ENCODE measurements at regions not wholly inside any gene's neighbourhood (a gene's known extent, or its start where the extent isn't known, plus 50 kb on each side); places are given as distances from the start of the nearest gene placed in this dataset.
"Not testable (repeated sequence)": the region's sequence is repeated elsewhere in the genome, so short reads cannot be mapped to it uniquely, and the experiment has no call there.

- no peak overlapping the region for H2AFZ ChIP-seq
- DNase-seq = no peak
- in situ Hi-C loops (cut with MboI) = no loop called here
- no peaks in the 10 kb centered on the region for H3F3A ChIP-seq (ENCODE audit: insufficient read depth)
- H3K9me2 ChIP-seq (ENCODE audit: insufficient read depth) = no peaks in the 10 kb centered on the region
- WGBS, 2 experiments (ENCODE audit: low coverage in 1 of 2, low lambda C conversion rate in 2 of 2, missing lambda C conversion rate in 2 of 2) = 82 to 83% methylated on average over 5 of the region's 5 CpGs
- no peak for TF ChIP-seq EZH2 (IDR thresholded peaks at IDR 0.05; ENCODE audit: insufficient read depth, poor library complexity, severe bottlenecking)
- TF ChIP-seq EZH2phosphoT487 (IDR thresholded peaks at IDR 0.05; ENCODE audit: insufficient read depth, low read depth) = no peak
- no peaks in the 10 kb centered on the region for H4K20me1 ChIP-seq (ENCODE audit: insufficient read depth)
- H3K79me2 ChIP-seq (ENCODE audit: insufficient read depth) = no peaks in the 10 kb centered on the region
- H3K4me3 ChIP-seq = no peak overlapping the region
- no peak overlapping the region for H3K9ac ChIP-seq
- no peaks in the 10 kb centered on the region for H3K4me1 ChIP-seq (ENCODE audit: insufficient read depth)
- no peak overlapping the region for H3K4me2 ChIP-seq (ENCODE audit: unreplicated experiment)
- no peaks in the 10 kb centered on the region for H3K9me3 ChIP-seq (ENCODE audit: low read depth)
- no peaks in the 10 kb centered on the region for H3K36me3 ChIP-seq (ENCODE audit: low read depth)
- H3K27me3 ChIP-seq (replicated peaks; ENCODE audit: insufficient read depth) = no peaks in the 10 kb centered on the region
- H3K27ac ChIP-seq = no peak overlapping the region
Observed at GRCh38 chr10:90999512-91000172, 78.8 kb upstream of the ANKRD1 start.

DNA sequence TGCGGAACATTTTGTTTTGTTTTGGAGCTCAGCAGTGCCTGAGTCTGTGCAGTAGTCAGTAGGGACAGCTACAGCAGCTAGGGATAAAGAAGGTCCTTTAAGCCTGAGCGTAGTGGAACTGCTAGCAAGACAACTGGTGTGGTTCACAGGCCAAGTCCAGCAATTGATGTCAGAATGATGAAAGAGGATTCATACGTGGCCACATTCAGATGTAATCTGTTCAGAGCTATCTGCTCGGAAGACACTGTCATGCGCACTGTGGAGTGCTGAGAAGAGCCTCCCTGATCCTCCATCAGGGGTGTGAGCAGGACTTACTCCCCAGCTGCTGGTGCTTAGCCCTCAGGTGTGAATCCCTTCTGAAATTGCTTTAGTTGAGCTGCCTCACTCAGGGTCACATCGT lies 79.6 kb upstream of the ANKRD1 start:
- no peaks in the 10 kb centered on the region for H3K36me3 ChIP-seq (ENCODE audit: low read depth)
- no peak overlapping the region for H2AFZ ChIP-seq
- no peaks in the 10 kb centered on the region for H3F3A ChIP-seq (ENCODE audit: insufficient read depth)
- H3K27ac ChIP-seq = no peak overlapping the region
- DNase-seq = no peak
- H3K27me3 ChIP-seq (replicated peaks; ENCODE audit: insufficient read depth) = no peaks in the 10 kb centered on the region
- 85 to 86% methylated on average over 6 of the region's 6 CpGs for WGBS, 2 experiments (ENCODE audit: low coverage in 1 of 2, low lambda C conversion rate in 2 of 2, missing lambda C conversion rate in 2 of 2)
- H3K4me1 ChIP-seq (ENCODE audit: insufficient read depth) = no peaks in the 10 kb centered on the region
- no peaks in the 10 kb centered on the region for H4K20me1 ChIP-seq (ENCODE audit: insufficient read depth)
- in situ Hi-C loops (cut with MboI) = no loop called here
- H3K9me2 ChIP-seq (ENCODE audit: insufficient read depth) = no peaks in the 10 kb centered on the region
- no peak for TF ChIP-seq EZH2 (IDR thresholded peaks at IDR 0.05; ENCODE audit: insufficient read depth, poor library complexity, severe bottlenecking)
- no peak for TF ChIP-seq EZH2phosphoT487 (IDR thresholded peaks at IDR 0.05; ENCODE audit: insufficient read depth, low read depth)
- no peaks in the 10 kb centered on the region for H3K79me2 ChIP-seq (ENCODE audit: insufficient read depth)
- H3K4me2 ChIP-seq (ENCODE audit: unreplicated experiment) = no peak overlapping the region
- H3K9ac ChIP-seq = no peak overlapping the region
- no peak overlapping the region for H3K4me3 ChIP-seq
- no peaks in the 10 kb centered on the region for H3K9me3 ChIP-seq (ENCODE audit: low read depth)

- no peaks in the 10 kb centered on the region for H3K4me1 ChIP-seq (ENCODE audit: insufficient read depth)
Observed at GRCh38 chr10:91000985-91001384, 80.1 kb upstream of the ANKRD1 start.

GRCh38 chr10:91002656-91003055 lies 81.8 kb upstream of the ANKRD1 start:
- peak; percentile 23 for DNase-seq
- in situ Hi-C loops (cut with MboI) = no loop called here

More at GRCh38 chr10:91000985-91001384, 80.1 kb upstream of the ANKRD1 start:
- 90 to 93% methylated on average over 1 of the region's 1 CpG for WGBS, 2 experiments (ENCODE audit: low coverage in 1 of 2, low lambda C conversion rate in 2 of 2, missing lambda C conversion rate in 2 of 2)
- Histone ChIP-seq H3K9ac (no peak overlapping the region), H2AFZ (no peak overlapping the region), H3K27ac (no peak overlapping the region), H3K9me3 (ENCODE audit: low read depth) (no peaks in the 10 kb centered on the region), H3K27me3 (replicated peaks; ENCODE audit: insufficient read depth) (no peaks in the 10 kb centered on the region), H3K9me2 (ENCODE audit: insufficient read depth) (no peaks in the 10 kb centered on the region), H3K4me3 (no peak overlapping the region), H3F3A (ENCODE audit: insufficient read depth) (no peaks in the 10 kb centered on the region), H3K4me2 (ENCODE audit: unreplicated experiment) (no peak overlapping the region), H4K20me1 (ENCODE audit: insufficient read depth) (no peaks in the 10 kb centered on the region), H3K79me2 (ENCODE audit: insufficient read depth) (no peaks in the 10 kb centered on the region), H3K36me3 (ENCODE audit: low read depth) (no peaks in the 10 kb centered on the region)
- TF ChIP-seq EZH2phosphoT487 (IDR thresholded peaks at IDR 0.05; ENCODE audit: insufficient read depth, low read depth) (no peak), EZH2 (IDR thresholded peaks at IDR 0.05; ENCODE audit: insufficient read depth, poor library complexity, severe bottlenecking) (no peak)
- no peak for DNase-seq
- in situ Hi-C loops (cut with MboI) = no loop called here

GRCh38 chr10:91003379-91003778 lies 82.5 kb upstream of the ANKRD1 start:
- H3K27ac ChIP-seq; H3K36me3 ChIP-seq (ENCODE audit: low read depth); H3K9me3 ChIP-seq (ENCODE audit: low read depth); H3K79me2 ChIP-seq (ENCODE audit: insufficient read depth); H3K27me3 ChIP-seq (replicated peaks; ENCODE audit: insufficient read depth); H3K4me2 ChIP-seq (ENCODE audit: unreplicated experiment); H4K20me1 ChIP-seq (ENCODE audit: insufficient read depth); H2AFZ ChIP-seq; H3K4me3 ChIP-seq; in situ Hi-C loops (cut with MboI); H3K4me1 ChIP-seq (ENCODE audit: insufficient read depth); H3K9me2 ChIP-seq (ENCODE audit: insufficient read depth); H3K9ac ChIP-seq; DNase-seq; H3F3A ChIP-seq (ENCODE audit: insufficient read depth): not testable (repeated sequence)
- WGBS, 2 experiments (ENCODE audit: low coverage in 1 of 2, low lambda C conversion rate in 2 of 2, missing lambda C conversion rate in 2 of 2) = 60 to 82% methylated on average over 1 of the region's 1 CpG

More at GRCh38 chr10:91002656-91003055, 81.8 kb upstream of the ANKRD1 start:
- H3K9me2 ChIP-seq (ENCODE audit: insufficient read depth) = no peaks in the 10 kb centered on the region
- H3K79me2 ChIP-seq (ENCODE audit: insufficient read depth) = no peaks in the 10 kb centered on the region
- no peak overlapping the region for H3K27ac ChIP-seq
- no peak overlapping the region for H2AFZ ChIP-seq
- no peaks in the 10 kb centered on the region for H3K4me1 ChIP-seq (ENCODE audit: insufficient read depth)
- no peak overlapping the region for H3K4me2 ChIP-seq (ENCODE audit: unreplicated experiment)
- 65 to 76% methylated on average over 3 of the region's 3 CpGs for WGBS, 2 experiments (ENCODE audit: low coverage in 1 of 2, low lambda C conversion rate in 2 of 2, missing lambda C conversion rate in 2 of 2)
- H3K9me3 ChIP-seq (ENCODE audit: low read depth) = no peaks in the 10 kb centered on the region
- TF ChIP-seq EZH2 (IDR thresholded peaks at IDR 0.05; ENCODE audit: insufficient read depth, poor library complexity, severe bottlenecking) = no peak
- TF ChIP-seq EZH2phosphoT487 (IDR thresholded peaks at IDR 0.05; ENCODE audit: insufficient read depth, low read depth) = no peak
- no peak overlapping the region for H3K4me3 ChIP-seq
- no peaks in the 10 kb centered on the region for H4K20me1 ChIP-seq (ENCODE audit: insufficient read depth)
- H3K27me3 ChIP-seq (replicated peaks; ENCODE audit: insufficient read depth) = no peaks in the 10 kb centered on the region
- no peaks in the 10 kb centered on the region for H3K36me3 ChIP-seq (ENCODE audit: low read depth)
- no peak overlapping the region for H3K9ac ChIP-seq
- 0 out of 2 replicates have a peak, but pooled peaks cover 5% of the 10 kb centered on the region for H3F3A ChIP-seq (ENCODE audit: insufficient read depth)

DNA sequence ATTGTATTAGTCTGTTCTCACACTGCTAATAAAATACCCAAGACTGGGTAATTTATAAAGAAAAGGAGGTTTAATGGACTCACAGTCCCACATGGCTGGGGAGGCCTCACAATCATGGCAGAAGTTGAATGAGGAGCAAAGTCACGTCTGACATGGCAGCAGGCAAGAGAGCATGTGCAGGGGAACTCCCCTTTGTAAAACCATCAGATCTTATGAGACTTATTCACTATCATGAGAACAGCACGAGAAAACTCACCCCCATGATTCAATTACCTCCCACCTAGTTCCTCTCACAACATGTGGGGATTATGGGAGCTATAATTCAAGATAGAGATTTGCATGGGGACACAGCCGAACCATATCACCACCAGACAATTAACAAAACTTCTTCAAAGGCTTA lies 84.4 kb upstream of the ANKRD1 start:
- H2AFZ ChIP-seq; H3K4me3 ChIP-seq; H3K9ac ChIP-seq; H3K36me3 ChIP-seq (ENCODE audit: low read depth); H3K27ac ChIP-seq; H3K9me2 ChIP-seq (ENCODE audit: insufficient read depth); H3K4me2 ChIP-seq (ENCODE audit: unreplicated experiment); H3K9me3 ChIP-seq (ENCODE audit: low read depth); in situ Hi-C loops (cut with MboI); H4K20me1 ChIP-seq (ENCODE audit: insufficient read depth); DNase-seq; H3K79me2 ChIP-seq (ENCODE audit: insufficient read depth); H3F3A ChIP-seq (ENCODE audit: insufficient read depth); H3K27me3 ChIP-seq (replicated peaks; ENCODE audit: insufficient read depth); H3K4me1 ChIP-seq (ENCODE audit: insufficient read depth): not testable (repeated sequence)
- 71 to 72% methylated on average over 3 of the region's 3 CpGs for WGBS, 2 experiments (ENCODE audit: low coverage in 1 of 2, low lambda C conversion rate in 2 of 2, missing lambda C conversion rate in 2 of 2)
